GM18498 (cell line): ENCODE measurements at regions not wholly inside any gene's neighbourhood (a gene's known extent, or its start where the extent isn't known, plus 50 kb on each side); places are given as distances from the start of the nearest gene placed in this dataset.

Experiments
- ATAC-seq: cut with Tn5 transposase; IDR thresholded peaks from one replicate; pipeline ENCODE4 v1.9.1; 2021; ENCODE audit warnings: mild to moderate bottlenecking, moderate library complexity; ENCODE audit not compliant: unreplicated experiment

- ATAC-seq, result no peak
Measured at GRCh38 chr13:34647379-34648150, 294.5 kb upstream of the NBEA start.

DNA sequence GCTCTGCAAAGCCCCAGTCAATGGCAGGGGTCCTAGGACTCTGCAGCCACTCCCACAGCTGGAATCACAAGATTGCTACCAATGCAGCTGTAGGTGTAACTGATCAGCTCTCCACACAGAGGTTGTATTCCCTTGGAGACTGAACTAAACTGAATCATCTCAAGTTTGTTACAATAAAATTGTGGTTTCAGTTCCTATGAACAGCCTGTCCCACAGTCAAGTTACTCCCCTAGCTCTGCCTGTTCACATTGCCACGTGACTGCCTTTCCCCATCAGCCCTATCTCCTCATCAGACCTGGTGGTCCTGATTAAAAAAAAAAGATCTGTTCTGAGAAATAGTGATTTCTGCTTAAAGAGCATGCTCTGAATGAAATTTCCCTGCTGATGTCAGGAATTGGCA is 287.9 kb upstream of the NBEA start:
- no peak for ATAC-seq

GRCh38 chr13:34654647-34655046 is 287.4 kb upstream of the NBEA start:
- no peak for ATAC-seq

DNA sequence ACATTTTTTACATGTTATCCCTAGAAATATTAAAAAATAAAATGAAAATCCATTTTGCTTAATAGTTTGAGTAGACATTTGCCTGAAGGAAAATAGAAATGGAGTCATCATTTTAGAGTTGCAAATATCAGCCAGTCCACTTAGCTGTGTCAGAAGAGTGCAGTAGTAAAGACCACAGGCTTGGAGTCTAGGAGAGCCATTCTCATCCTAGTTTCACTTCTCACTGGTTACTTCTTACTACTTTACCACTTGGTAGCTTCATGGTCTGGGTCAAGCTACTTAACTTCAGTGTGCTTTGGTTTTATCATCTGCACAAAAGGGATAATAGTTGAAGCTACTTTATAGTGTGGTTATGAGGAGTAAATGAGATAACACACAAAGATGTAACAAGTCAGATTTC is 286.5 kb upstream of the NBEA start:
- no peak for ATAC-seq

- no peak for ATAC-seq
Measured at GRCh38 chr13:34657716-34658115, 284.4 kb upstream of the NBEA start.

GRCh38 chr13:34667286-34668218 is 274.5 kb upstream of the NBEA start:
- no peak for ATAC-seq

DNA sequence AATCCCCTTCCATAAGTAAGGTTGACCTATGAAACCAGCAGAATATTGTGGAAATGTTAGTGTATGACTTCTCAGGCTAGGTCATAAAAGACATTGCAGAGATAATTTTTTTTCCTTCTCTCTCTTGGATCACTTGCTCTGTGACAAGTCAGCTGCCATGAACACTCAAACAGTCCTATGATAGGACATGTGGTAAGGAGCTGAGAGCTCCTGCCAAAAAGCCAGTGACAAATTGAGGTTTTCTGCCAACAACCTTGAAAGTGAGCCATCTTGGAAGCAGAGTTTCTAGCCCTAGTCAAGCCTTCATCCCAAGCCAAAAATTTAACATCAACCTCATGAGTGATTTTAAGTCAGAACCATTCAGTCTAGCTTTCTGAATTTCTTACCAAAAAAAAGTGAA is 270.9 kb upstream of the NBEA start:
- ATAC-seq, result no peak

GRCh38 chr13:34672631-34673030 is 269.4 kb upstream of the NBEA start:
- ATAC-seq, result no peak

- ATAC-seq, result no peak
Measured at GRCh38 chr13:34675626-34676025, 266.4 kb upstream of the NBEA start.

DNA sequence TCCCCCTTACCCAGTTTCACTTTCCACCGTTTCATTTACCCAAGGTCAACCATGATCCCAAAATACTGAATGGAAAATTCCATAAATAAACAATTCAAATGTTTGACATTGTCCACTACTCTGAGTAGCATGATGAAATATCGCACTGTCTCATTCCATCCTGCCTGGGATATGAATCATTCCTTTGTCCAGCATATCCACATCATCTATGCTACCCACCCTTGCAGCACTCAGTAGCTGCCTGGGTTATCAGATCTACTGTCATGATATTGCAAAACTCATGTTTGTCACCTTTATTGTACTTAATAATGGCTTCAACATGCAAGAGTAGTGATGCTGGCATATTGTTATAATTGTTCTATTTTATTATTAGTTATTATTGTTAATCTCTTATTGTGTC is 263.9 kb upstream of the NBEA start:
- no peak for ATAC-seq

DNA sequence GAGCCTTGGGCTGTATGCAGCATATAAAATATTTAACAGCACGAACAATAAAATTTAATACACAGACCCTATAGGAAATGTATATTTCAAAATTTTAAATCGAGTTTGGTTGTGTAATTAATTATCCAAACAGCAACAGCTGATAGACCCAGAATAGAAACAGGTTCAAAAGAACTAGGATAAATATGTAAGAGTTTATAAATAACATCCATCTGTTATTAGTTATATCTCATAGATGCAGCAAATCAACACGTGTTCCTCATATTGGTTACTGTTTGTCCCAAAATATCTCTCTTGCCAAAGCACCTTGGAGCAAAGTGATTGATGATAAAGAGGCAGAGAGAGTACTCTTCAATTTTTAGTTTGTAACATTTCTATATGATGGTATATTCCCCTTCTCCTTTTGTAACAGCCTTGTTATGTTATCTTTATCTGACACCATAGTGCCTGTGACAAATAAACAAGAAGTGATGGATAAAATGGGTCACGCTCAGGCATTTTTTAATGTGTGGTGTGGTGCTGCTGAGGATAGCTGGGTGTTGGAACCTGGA is 260.6 kb upstream of the NBEA start:
- ATAC-seq, result no peak

GRCh38 chr13:34695063-34695462 is 247.0 kb upstream of the NBEA start:
- no peak for ATAC-seq

DNA sequence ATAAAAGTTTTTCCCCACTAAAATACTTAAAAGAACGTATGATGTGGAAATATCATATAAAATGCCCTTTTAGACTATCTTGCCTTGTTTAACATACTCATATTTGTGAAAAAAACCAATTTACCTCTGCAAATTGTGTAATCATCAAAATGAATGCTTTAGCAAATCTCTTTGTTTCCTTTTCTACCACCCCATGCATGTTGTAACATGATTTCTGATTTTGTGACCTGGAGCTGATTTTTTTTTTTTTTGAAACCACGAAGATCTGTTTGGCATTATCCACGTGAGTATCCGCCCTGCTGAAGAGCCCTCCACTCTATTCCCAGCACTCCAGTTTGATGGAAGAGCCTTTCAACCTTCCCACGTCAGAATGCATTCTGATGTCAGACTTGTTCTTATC is 245.8 kb upstream of the NBEA start:
- no peak for ATAC-seq

DNA sequence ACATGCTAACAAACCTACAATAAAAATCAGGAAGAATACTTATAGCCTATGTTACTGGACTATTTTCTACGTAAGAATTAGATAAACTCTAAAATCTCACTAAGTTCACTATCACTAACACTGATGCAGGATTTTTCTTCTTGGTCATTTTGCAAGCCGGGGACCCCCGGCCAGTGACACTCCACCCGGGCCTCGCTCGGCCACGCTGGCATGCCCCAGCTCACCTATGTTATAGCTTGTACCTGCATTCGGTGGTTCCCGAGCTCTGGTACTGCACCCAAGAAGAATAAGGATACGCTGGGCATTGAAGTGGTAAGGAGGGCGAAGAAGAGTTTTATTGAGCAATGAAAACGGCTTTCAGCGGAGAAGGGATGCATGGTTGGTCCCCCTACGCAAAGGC is 245.3 kb upstream of the NBEA start:
- no peak for ATAC-seq

DNA sequence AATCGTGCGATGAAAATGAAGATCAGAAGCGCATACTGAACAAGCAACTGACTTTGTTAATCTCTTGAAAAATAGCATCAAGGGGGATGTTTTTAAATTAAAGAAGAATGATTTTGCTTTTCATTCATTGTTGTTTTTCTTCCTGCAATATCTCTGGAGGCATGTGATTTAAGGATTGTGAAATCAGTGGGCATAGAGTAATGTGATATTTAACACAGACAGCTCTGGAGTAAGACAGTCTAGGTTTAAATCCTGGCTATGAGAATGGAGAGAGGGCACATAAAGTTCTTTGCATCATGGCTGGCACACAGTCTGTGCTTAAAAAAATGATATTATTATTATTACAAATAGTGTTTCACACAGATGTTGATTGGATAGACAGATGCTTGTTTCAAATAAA is 243.1 kb upstream of the NBEA start:
- ATAC-seq, result no peak

GRCh38 chr13:34700155-34700554 is 241.9 kb upstream of the NBEA start:
- no peak for ATAC-seq

DNA sequence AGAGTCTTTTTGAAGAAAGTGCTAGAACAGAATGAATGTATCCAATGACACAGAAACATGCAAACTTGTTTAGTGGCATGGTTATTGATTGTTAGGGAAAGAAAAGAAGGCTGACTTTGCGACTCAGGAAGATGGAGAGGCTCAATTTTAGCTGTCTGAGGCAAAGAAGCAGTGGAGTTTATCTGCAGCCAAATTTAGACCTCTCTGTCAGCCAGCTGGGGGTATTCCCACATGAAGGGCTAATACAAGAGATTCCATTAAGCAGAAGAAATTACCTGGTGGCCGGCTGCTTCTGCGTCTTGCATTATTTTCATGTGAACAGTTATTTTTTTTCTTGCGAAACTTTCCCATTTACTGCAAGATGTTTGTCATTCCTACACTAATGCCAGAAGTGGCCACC is 240.2 kb upstream of the NBEA start:
- no peak for ATAC-seq

GRCh38 chr13:34708566-34709313 is 233.3 kb upstream of the NBEA start:
- ATAC-seq, result no peak

DNA sequence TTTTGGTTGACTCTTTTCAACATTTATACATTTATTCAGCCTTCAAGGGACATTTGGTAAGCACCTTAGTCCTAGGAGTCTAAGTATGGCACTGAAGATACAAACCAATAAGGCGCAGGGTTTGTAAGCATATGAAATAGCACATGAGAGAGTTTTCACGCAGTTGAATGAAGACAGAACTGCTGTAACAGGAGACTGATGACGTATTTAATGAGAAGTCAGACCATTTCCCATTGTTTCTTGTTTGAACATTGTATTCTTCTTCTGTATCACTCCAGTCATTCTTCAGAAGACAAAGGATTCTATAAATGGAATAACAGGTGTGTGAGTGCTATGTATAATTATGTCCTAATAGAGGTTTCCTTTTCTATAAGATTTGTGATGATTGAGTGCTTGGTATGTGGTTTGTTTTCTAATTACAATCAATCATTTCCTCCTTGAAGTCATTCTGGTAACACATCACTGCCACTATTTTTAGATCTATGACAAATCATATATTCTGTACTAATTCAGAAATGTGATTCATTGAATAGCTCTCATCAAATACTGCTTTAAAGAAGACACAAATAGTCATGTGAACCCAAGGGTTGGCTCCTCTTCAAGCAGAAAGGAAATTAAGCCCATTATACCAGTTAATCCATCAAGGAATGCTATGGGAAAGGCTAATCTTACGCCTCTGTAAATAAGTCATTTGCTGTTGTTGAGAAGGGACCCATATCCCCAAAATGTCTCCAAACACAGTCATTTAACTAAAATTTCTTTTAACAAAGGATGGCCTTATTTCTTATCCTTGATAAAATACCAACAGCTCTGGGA is 222.8 kb upstream of the NBEA start:
- ATAC-seq, result no peak

DNA sequence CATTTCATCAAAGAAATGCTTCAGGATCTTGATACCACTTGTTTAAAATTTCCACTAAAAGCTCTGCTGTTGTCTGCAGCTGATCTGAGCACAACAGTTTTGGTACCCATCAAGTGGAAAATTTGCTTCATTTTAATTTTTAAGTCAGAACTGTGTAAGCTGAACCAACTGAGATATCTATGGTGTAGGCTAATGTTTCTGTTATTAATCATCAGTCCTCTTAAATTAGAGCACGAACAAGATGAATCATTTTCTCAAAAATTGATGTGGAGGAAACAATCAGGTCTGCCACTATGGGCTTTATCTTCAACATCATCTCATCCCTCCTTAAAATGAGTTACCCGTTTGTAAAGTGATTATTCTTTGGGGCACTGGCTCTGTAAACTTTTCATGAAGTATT is 221.5 kb upstream of the NBEA start:
- ATAC-seq, result no peak
